IMR-90 (cell line): ENCODE measurements at regions not wholly inside any gene's neighbourhood (a gene's known extent, or its start where the extent isn't known, plus 50 kb on each side); places are given as distances from the start of the nearest gene placed in this dataset.
A peak's percentile ranks its signal among the peaks of the same experiment; 100 is the strongest.

Experiments
- ATAC-seq: fragments of 200-7000 bp; cut with Tn5 transposase; 2 replicates; pipeline ENCODE4 v1.9.1; 2020; ENCODE audit warnings: low read depth, mild to moderate bottlenecking, moderate library complexity
- BruUV-seq: library from RNA; stranded (reverse); fragments of 400-500 nt; replicated peaks from 2 replicates; lab custom pipeline; 2021; lab: Mats Ljungman, UMichigan
- CTCF ChIA-PET: fragments of 300-600 bp; formaldehyde crosslinking; extraction: SDS; loops from one replicate; lab custom pipeline; 2021; ENCODE audit warnings: antibody characterized with exemption; lab: Yijun Ruan, JAX
- POLR2A ChIA-PET: fragments of 300-600 bp; sonication (Branson Sonifier 250); formaldehyde crosslinking; loops from one replicate; lab custom pipeline; 2022; ENCODE audit warnings: antibody characterized with exemption; ENCODE audit not compliant: unreplicated experiment; lab: Charles Lee
- DNase-seq: peaks from one replicate; pipeline ENCODE4 v3.0.0; 2013
- H2AFZ ChIP-seq: replicated peaks from 2 replicates; pipeline ENCODE3; 2013; ENCODE audit warnings: low read length, mild to moderate bottlenecking; ENCODE audit not compliant: poor library complexity
- H2AK5ac ChIP-seq: 2 replicates; pipeline ENCODE4 v1.6.1; 2013; ENCODE audit warnings: low read depth, low read length, inconsistent platforms
- H2AK9ac ChIP-seq: replicated peaks from 2 replicates; pipeline ENCODE3; 2013; ENCODE audit warnings: mild to moderate bottlenecking, low read depth, low read length, moderate library complexity; ENCODE audit not compliant: poor library complexity
- H2BK120ac ChIP-seq: 2 replicates; pipeline ENCODE4 v1.6.1; 2013; ENCODE audit warnings: low read depth, low read length, inconsistent platforms
- H2BK15ac ChIP-seq: 3 replicates; pipeline ENCODE4 v1.6.1; 2013; ENCODE audit warnings: low read depth, low read length, inconsistent platforms
- H2BK20ac ChIP-seq: 2 replicates; pipeline ENCODE4 v1.6.1; 2013; ENCODE audit warnings: low read depth, mild to moderate bottlenecking, inconsistent platforms, low read length, moderate library complexity
- H2BK5ac ChIP-seq: 2 replicates; pipeline ENCODE4 v1.6.1; 2013; ENCODE audit warnings: mild to moderate bottlenecking, low read depth, low read length, inconsistent platforms; ENCODE audit not compliant: poor library complexity, severe bottlenecking
- H3K14ac ChIP-seq: replicated peaks from 2 replicates; pipeline ENCODE4 v1.6.1; 2013; ENCODE audit warnings: low read depth, low read length, inconsistent platforms
- H3K18ac ChIP-seq: 2 replicates; pipeline ENCODE4 v1.6.1; 2013; ENCODE audit warnings: low read depth, low read length, control low read depth
- H3K23ac ChIP-seq: 2 replicates; pipeline ENCODE4 v1.6.1; 2013; ENCODE audit warnings: low read depth, low read length, inconsistent platforms
- H3K27ac ChIP-seq: 2 replicates; pipeline ENCODE4 v1.5.1; 2013; ENCODE audit warnings: mild to moderate bottlenecking, control low read depth, low read length; ENCODE audit not compliant: insufficient read depth
- H3K27me3 ChIP-seq: 2 replicates; pipeline ENCODE4 v1.6.1; 2013; ENCODE audit warnings: low read length; ENCODE audit not compliant: control insufficient read depth, insufficient read depth
- H3K36me3 ChIP-seq: 2 replicates; pipeline ENCODE4 v1.6.1; 2013; ENCODE audit warnings: low read length, mixed read lengths; ENCODE audit not compliant: control insufficient read depth, insufficient read depth
- H3K4ac ChIP-seq: 2 replicates; pipeline ENCODE4 v1.6.1; 2013; ENCODE audit warnings: low read depth, low read length, inconsistent platforms
- H3K4me1 ChIP-seq: 2 replicates; pipeline ENCODE4 v1.6.1; 2013; ENCODE audit warnings: low read length, mixed read lengths; ENCODE audit not compliant: control insufficient read depth, insufficient read depth
- H3K4me2 ChIP-seq: 2 replicates; pipeline ENCODE4 v1.6.1; 2013; ENCODE audit warnings: low read depth, mild to moderate bottlenecking, control low read depth, low read length, moderate library complexity
- H3K4me3 ChIP-seq: 2 replicates; pipeline ENCODE4 v1.5.1; 2013; ENCODE audit warnings: low read depth, mild to moderate bottlenecking, control low read depth, low read length, moderate library complexity; ENCODE audit not compliant: insufficient read depth
- H3K56ac ChIP-seq: 2 replicates; pipeline ENCODE4 v1.6.1; 2013; ENCODE audit warnings: low read length, inconsistent platforms; ENCODE audit not compliant: insufficient read depth; ENCODE audit errors: extremely low read depth
- H3K79me1 ChIP-seq, 2 experiments: 2 replicates each; pipeline ENCODE4 v1.6.1; 2013; ENCODE audit warnings: low read length in 2 of 2, inconsistent platforms in 1 of 2, low read depth in 1 of 2
- H3K9ac ChIP-seq: 2 replicates; pipeline ENCODE4 v1.6.1; 2013; ENCODE audit warnings: low read depth, low read length, control low read depth
- H3K9me1 ChIP-seq: 2 replicates; pipeline ENCODE4 v1.6.1; 2013; ENCODE audit warnings: low read length, inconsistent platforms; ENCODE audit not compliant: insufficient read depth
- H3K9me3 ChIP-seq: 2 replicates; pipeline ENCODE4 v1.6.1; 2013; ENCODE audit warnings: low read length; ENCODE audit not compliant: control insufficient read depth, insufficient read depth
- H4K20me1 ChIP-seq: 2 replicates; pipeline ENCODE4 v1.6.1; 2013; ENCODE audit warnings: low read length, inconsistent platforms; ENCODE audit not compliant: insufficient read depth
- H4K5ac ChIP-seq: 2 replicates; pipeline ENCODE4 v1.6.1; 2013; ENCODE audit warnings: mild to moderate bottlenecking, low read depth, low read length, control low read depth
- H4K8ac ChIP-seq, 2 experiments: 2 replicates each; pipeline ENCODE4 v1.6.1; 2013; ENCODE audit warnings: low read depth in 2 of 2, low read length in 2 of 2, control low read depth in 1 of 2, inconsistent platforms in 1 of 2
- H4K91ac ChIP-seq: 2 replicates; pipeline ENCODE4 v1.6.1; 2013; ENCODE audit warnings: low read depth, low read length, inconsistent platforms; ENCODE audit not compliant: insufficient read depth
- BHLHE40 ChIP-seq: fragments of 150-350 bp; IDR thresholded peaks from 2 replicates; pipeline ENCODE4 v1.6.1; 2016; ENCODE audit warnings: mild to moderate bottlenecking, low read depth, low read length
- CEBPB ChIP-seq: IDR thresholded peaks from 2 replicates; pipeline ENCODE4 v1.6.1; 2012; ENCODE audit warnings: low read depth, low read length, improper control_type of control experiment
- CHD1 ChIP-seq: IDR thresholded peaks from 2 replicates; pipeline ENCODE4 v1.6.1; 2012; ENCODE audit warnings: low read depth, low read length, improper control_type of control experiment
- ELK1 ChIP-seq: fragments of 150-350 bp; IDR thresholded peaks from 2 replicates; pipeline ENCODE4 v1.6.1; 2016; ENCODE audit warnings: low read depth, mild to moderate bottlenecking, low read length, moderate library complexity, borderline replicate concordance
- FOS ChIP-seq: fragments of 150-350 bp; IDR thresholded peaks from 2 replicates; pipeline ENCODE4 v1.6.1; 2016; ENCODE audit warnings: low read depth, low read length
- MAFK ChIP-seq: IDR thresholded peaks from 2 replicates; pipeline ENCODE4 v1.6.1; 2012; ENCODE audit warnings: low read depth, low read length, improper control_type of control experiment
- MAZ ChIP-seq: IDR thresholded peaks from 2 replicates; pipeline ENCODE4 v1.6.1; 2012; ENCODE audit warnings: low read depth, mild to moderate bottlenecking, low read length, improper control_type of control experiment, moderate library complexity, borderline replicate concordance
- MXI1 ChIP-seq: IDR thresholded peaks from 2 replicates; pipeline ENCODE4 v1.6.1; 2012; ENCODE audit warnings: low read depth, mild to moderate bottlenecking, low read length, moderate library complexity, borderline replicate concordance
- NFE2L2 ChIP-seq: fragments of 150-350 bp; IDR thresholded peaks from 2 replicates; pipeline ENCODE4 v1.6.1; 2016; ENCODE audit warnings: low read depth, mild to moderate bottlenecking, low read length
- POLR2A ChIP-seq: IDR thresholded peaks from 2 replicates; pipeline ENCODE4 v1.6.1; 2012; ENCODE audit warnings: mild to moderate bottlenecking, low read depth, low read length
- RAD21 ChIP-seq: IDR thresholded peaks from 2 replicates; pipeline ENCODE4 v1.6.1; 2012; ENCODE audit warnings: low read length, improper control_type of control experiment
- RCOR1 ChIP-seq: IDR thresholded peaks from 2 replicates; pipeline ENCODE4 v1.6.1; 2012; ENCODE audit warnings: mild to moderate bottlenecking, low read length, improper control_type of control experiment; ENCODE audit not compliant: insufficient replicate concordance
- RFX5 ChIP-seq: IDR thresholded peaks from 2 replicates; pipeline ENCODE4 v1.8.0; 2012; ENCODE audit warnings: low read depth, mild to moderate bottlenecking, low read length, moderate library complexity
- SMC3 ChIP-seq: fragments of 150-350 bp; IDR thresholded peaks from 2 replicates; pipeline ENCODE4 v1.6.1; 2016; ENCODE audit warnings: low read depth, mild to moderate bottlenecking, antibody characterized with exemption, low read length, moderate library complexity
- WGBS, 2 experiments: methylation state at CpG; one replicate each; pipeline versions ENCODE4 v1.1.5 to v1.1.7; 2013; ENCODE audit warnings: missing lambda C conversion rate in 2 of 2; ENCODE audit not compliant: insufficient read length in 1 of 2; ENCODE audit errors: extremely low coverage in 2 of 2; 5-methylcytosine and 5-hydroxymethylcytosine counted together
- dilution Hi-C: fragments of 300-500 bp; cut with HindIII; formaldehyde crosslinking; loops from one replicate; pipeline ENCODE4 v1.14.3; 2018; ENCODE audit warnings: low sequenced_read_pairs; ENCODE audit not compliant: unreplicated experiment
- in situ Hi-C: fragments of 300-500 bp; cut with MboI; formaldehyde crosslinking; loops from 3 replicates; pipeline ENCODE4 v1.14.3; 2019; ENCODE audit warnings: low sequenced_read_pairs, inconsistent platforms, mixed read lengths
- intact Hi-C: fragments of 100-400 bp; cut with micrococcal nuclease; formaldehyde crosslinking; loops from 2 replicates; pipeline ENCODE4 v1.10.0; 2022
- TF ChIP-seq, protein P1 (sequence below): conservative IDR thresholded peaks from 2 replicates; pipeline ENCODE4 v1.5.1; 2012; ENCODE audit warnings: mild to moderate bottlenecking, low read depth, low read length, improper control_type of control experiment
- TF ChIP-seq, protein P2 (sequence below): fragments of 150-350 bp; IDR thresholded peaks from 2 replicates; pipeline ENCODE4 v1.6.1; 2017; ENCODE audit warnings: mild to moderate bottlenecking, antibody characterized with exemption, low read length, low read depth

DNA sequence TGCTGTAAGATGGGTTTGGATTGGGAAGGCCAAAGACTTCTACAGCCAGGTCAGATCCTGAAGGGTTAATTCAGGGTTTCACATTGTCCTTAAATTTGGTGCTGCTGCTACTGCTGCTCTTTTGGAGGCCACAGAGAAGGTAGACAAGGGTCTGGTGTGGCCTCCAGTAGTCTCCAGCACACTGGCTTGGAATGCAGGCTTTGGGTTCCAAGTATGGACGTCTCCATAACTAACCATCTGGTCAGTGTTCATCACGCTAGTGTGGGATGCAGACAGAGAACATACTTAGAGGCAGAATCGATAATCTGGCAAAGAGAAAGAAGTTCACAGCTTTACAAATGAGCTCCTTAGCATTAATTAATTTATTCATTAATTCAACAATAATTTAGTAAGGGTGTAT lies 154.1 kb downstream of the ZBTB18 start:
- DNase-seq = peak; percentile 25
- no peaks in the 10 kb centered on the region for H3K9me1 ChIP-seq
- POLR2A ChIA-PET = no interaction called here

More for the DNA sequence above, 154.1 kb downstream of the ZBTB18 start:
- no peak overlapping the region for H3K56ac ChIP-seq
- no peak overlapping the region for H2BK20ac ChIP-seq
- dilution Hi-C loops (no loop called here), in situ Hi-C loops (no loop called here), intact Hi-C loops (no loop called here)
- no peaks in the 10 kb centered on the region for H3K27me3 ChIP-seq
- TF ChIP-seq, protein P1, sequence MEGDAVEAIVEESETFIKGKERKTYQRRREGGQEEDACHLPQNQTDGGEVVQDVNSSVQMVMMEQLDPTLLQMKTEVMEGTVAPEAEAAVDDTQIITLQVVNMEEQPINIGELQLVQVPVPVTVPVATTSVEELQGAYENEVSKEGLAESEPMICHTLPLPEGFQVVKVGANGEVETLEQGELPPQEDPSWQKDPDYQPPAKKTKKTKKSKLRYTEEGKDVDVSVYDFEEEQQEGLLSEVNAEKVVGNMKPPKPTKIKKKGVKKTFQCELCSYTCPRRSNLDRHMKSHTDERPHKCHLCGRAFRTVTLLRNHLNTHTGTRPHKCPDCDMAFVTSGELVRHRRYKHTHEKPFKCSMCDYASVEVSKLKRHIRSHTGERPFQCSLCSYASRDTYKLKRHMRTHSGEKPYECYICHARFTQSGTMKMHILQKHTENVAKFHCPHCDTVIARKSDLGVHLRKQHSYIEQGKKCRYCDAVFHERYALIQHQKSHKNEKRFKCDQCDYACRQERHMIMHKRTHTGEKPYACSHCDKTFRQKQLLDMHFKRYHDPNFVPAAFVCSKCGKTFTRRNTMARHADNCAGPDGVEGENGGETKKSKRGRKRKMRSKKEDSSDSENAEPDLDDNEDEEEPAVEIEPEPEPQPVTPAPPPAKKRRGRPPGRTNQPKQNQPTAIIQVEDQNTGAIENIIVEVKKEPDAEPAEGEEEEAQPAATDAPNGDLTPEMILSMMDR = no peak
- no peak for TF ChIP-seq CHD1
- no peak for TF ChIP-seq MXI1
- TF ChIP-seq SMC3 = no peak
- no peak for TF ChIP-seq BHLHE40
- no peak for TF ChIP-seq MAFK
- no peak for TF ChIP-seq NFE2L2
- no peak for TF ChIP-seq FOS
- TF ChIP-seq POLR2A = no peak
- no peak for TF ChIP-seq RCOR1
- no peak for TF ChIP-seq RFX5
- no peak for TF ChIP-seq CEBPB
- no peak for TF ChIP-seq ELK1
- TF ChIP-seq, protein P2, sequence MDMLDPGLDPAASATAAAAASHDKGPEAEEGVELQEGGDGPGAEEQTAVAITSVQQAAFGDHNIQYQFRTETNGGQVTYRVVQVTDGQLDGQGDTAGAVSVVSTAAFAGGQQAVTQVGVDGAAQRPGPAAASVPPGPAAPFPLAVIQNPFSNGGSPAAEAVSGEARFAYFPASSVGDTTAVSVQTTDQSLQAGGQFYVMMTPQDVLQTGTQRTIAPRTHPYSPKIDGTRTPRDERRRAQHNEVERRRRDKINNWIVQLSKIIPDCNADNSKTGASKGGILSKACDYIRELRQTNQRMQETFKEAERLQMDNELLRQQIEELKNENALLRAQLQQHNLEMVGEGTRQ = no peak
- TF ChIP-seq MAZ = no peak
- TF ChIP-seq RAD21 = no peak
- H3K4me2 ChIP-seq = no peak overlapping the region
- H4K8ac ChIP-seq = no peak overlapping the region
- H2AK5ac ChIP-seq = no peak overlapping the region
- no peaks in the 10 kb centered on the region for H3K79me1 ChIP-seq
- no TSS peak for BruUV-seq
- no peak overlapping the region for H3K4ac ChIP-seq
- H2AK9ac ChIP-seq = no peak overlapping the region
- H4K91ac ChIP-seq = no peak overlapping the region
- no peak overlapping the region for H4K5ac ChIP-seq
- peak; percentile 51 for ATAC-seq
- CTCF ChIA-PET = no interaction called here
- H2AFZ ChIP-seq = no peak overlapping the region
- H3K14ac ChIP-seq = no peak overlapping the region
- no peaks in the 10 kb centered on the region for H3K9me3 ChIP-seq
- H3K18ac ChIP-seq = no peak overlapping the region
- H4K20me1 ChIP-seq = no peaks in the 10 kb centered on the region
- H2BK120ac ChIP-seq = no peak overlapping the region
- no peak overlapping the region for H3K4me3 ChIP-seq
- H3K27ac ChIP-seq = no peak overlapping the region
- no CpG with 5 or more reads among the region's 3 CpGs for WGBS, 2 experiments
- no peak overlapping the region for H3K23ac ChIP-seq
- H2BK15ac ChIP-seq = no peak overlapping the region
- H2BK5ac ChIP-seq = no peak overlapping the region
- H3K4me1 ChIP-seq = peaks cover 4% of the 10 kb centered on the region
- H3K36me3 ChIP-seq = no peaks in the 10 kb centered on the region
- no peak overlapping the region for H3K9ac ChIP-seq
